Epithelial cell of proximal tubule (primary cell): ENCODE measurements at regions not wholly inside any gene's neighbourhood (a gene's known extent, or its start where the extent isn't known, plus 50 kb on each side); places are given as distances from the start of the nearest gene placed in this dataset.

Source experiments
- DNase-seq: peaks from one replicate; pipeline ENCODE4 v3.0.0-alpha.2; 2011; ENCODE audit warnings: low read depth
- H3K4me3 ChIP-seq: 2 replicates; pipeline ENCODE4 v1.5.1; 2011; ENCODE audit warnings: low read depth, mild to moderate bottlenecking, low read length
- CTCF ChIP-seq: conservative IDR thresholded peaks from 2 replicates; pipeline ENCODE4 v1.5.1; 2012; ENCODE audit warnings: low read depth, mild to moderate bottlenecking, low read length

DNA sequence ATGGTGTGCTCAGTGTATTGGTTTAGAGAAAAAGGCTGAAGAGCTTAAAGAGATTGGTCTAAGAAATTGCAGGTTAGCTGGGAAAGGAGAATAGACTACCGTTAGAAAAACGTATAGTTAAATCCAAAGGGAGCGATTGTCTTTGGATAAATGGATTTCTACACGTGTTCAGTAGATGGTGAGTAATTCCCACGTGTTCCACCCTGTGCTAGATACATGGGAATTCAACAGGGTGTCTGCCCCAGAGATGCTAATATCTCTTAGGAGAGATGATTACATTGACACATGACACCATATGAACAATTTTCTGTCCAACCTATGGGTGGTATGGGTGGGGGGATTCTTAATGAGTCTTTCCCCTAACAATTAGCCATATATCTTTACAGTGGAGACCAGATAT, 99.8 kb downstream of the TDRD15 start:
- no peak for TF ChIP-seq CTCF
- no peak overlapping the region for H3K4me3 ChIP-seq
- no peak for DNase-seq

GRCh38 chr2:21228041-21228895, 104.5 kb downstream of the TDRD15 start:
- no peak overlapping the region for H3K4me3 ChIP-seq
- DNase-seq, result no peak
- no peak for TF ChIP-seq CTCF

DNA sequence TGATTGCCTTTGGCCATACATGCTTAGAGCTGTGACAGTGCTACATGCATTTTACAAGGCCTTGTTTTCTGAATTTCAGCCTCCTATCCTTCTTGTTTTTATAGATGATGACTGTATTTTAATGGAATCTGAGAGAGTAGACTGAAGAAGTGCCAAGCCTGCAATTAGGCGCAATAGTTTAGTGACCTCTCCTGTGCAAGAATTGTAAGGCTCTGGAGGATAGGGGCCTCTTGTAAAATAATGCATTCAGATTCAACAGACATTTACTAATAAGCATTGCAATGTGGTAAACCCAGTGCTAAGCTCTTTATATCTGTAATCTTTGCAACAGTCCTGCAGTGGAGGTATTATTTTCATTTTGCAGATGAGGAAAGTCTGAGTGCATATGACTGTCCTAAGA, 105.5 kb downstream of the TDRD15 start:
- no peak for DNase-seq
- no peak overlapping the region for H3K4me3 ChIP-seq
- TF ChIP-seq CTCF, result no peak

DNA sequence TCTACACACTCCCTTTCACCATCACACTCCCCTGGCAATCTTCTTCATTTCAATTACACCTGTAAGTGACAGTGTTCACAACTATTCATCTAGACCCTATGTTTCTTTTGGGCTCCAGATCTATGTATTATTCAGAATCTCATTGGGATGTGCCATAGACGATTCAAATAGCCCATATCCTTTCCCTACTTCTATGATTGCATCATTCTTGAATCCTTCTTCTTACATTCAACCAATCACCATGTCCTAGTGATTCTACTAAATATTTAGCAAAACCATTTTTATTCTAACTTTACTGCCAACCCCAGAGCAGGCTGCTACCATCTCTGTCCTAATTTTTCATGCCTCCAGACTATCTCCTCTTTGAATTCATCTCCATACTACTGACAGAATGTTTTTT, 106.4 kb downstream of the TDRD15 start:
- no peak for TF ChIP-seq CTCF
- H3K4me3 ChIP-seq, result no peak overlapping the region
- DNase-seq, result no peak

DNA sequence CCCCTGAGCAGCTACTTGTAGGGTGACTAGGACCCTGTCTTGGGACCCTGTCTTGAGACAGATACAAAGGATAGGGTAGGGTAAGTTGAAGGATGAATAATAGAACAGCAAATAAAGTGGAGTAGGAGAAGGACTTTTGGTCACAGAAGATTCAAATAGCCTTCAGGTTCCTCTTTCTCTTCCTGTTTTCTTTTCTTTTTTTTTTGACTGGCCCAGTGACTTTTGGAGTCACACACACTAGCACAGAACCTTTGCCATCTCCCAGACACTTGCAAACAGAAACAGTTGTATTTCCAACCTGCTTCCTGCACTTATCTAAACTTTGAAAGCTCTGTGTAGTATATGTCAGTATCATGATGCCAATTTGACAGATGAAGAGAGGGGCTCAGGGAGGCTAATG, 108.2 kb downstream of the TDRD15 start:
- no peak for TF ChIP-seq CTCF
- no peak overlapping the region for H3K4me3 ChIP-seq
- DNase-seq, result no peak

DNA sequence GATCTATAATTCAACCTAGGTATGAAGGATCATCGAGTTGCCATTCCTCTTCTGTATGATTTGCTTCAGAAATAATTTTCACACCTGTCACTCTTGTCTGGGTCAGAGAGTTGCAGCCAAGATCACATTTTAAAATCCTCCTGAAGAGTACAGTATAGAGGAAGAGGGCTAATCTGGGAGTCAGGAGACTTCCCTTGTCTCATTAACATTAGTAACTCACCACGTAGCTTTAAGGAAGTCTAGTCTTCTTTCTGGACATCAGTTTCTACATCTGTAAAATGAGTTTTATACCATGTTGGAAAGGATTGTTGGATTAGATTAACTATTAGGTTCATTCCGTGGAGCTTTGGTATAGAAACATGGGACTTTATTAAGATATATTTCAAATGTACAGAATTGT, 109.4 kb downstream of the TDRD15 start:
- no peak for DNase-seq
- no peak overlapping the region for H3K4me3 ChIP-seq
- no peak for TF ChIP-seq CTCF

- TF ChIP-seq CTCF, result no peak
- H3K4me3 ChIP-seq, result no peak overlapping the region
- no peak for DNase-seq
These were observed 110.2 kb downstream of the TDRD15 start for GRCh38 chr2:21234001-21234400.
